H54 (cell line): ENCODE measurements at regions not wholly inside any gene's neighbourhood (a gene's known extent, or its start where the extent isn't known, plus 50 kb on each side); places are given as distances from the start of the nearest gene placed in this dataset.

ENCODE experiments used
- DNase-seq: peaks from one replicate; pipeline ENCODE4 v3.0.0; 2011; ENCODE audit warnings: low spot score, mixed read lengths; ENCODE audit not compliant: insufficient read length
- FAIRE-seq: peaks from 3 replicates; lab custom pipeline; 2011; peaks lifted over from hg19 to GRCh38; lab: Jason Lieb, UNC
- POLR2A ChIP-seq: IDR thresholded peaks from 2 replicates; pipeline ENCODE4 v1.6.1; 2011; ENCODE audit warnings: low read depth, mild to moderate bottlenecking, low read length

- FAIRE-seq, result no peak
- no peak for DNase-seq
- TF ChIP-seq POLR2A, result no peak
Observed at GRCh38 chr2:60331115-60331809, 222.2 kb downstream of the BCL11A start.

GRCh38 chr2:60329225-60329624, 224.2 kb downstream of the BCL11A start:
- no peak for TF ChIP-seq POLR2A
- no peak for DNase-seq
- FAIRE-seq, result no peak

GRCh38 chr2:60324536-60324935, 228.9 kb downstream of the BCL11A start:
- FAIRE-seq (no peak), DNase-seq (no peak)
- no peak for TF ChIP-seq POLR2A

GRCh38 chr2:60321816-60322215, 231.6 kb downstream of the BCL11A start:
- no peak for DNase-seq
- TF ChIP-seq POLR2A, result no peak
- FAIRE-seq, result no peak

- no peak for FAIRE-seq
Observed at GRCh38 chr2:60320724-60321123, 232.7 kb downstream of the BCL11A start.

GRCh38 chr2:60319031-60319547, 234.4 kb downstream of the BCL11A start:
- TF ChIP-seq POLR2A, result no peak
- FAIRE-seq (no peak), DNase-seq (no peak)

More at GRCh38 chr2:60320724-60321123, 232.7 kb downstream of the BCL11A start:
- no peak for TF ChIP-seq POLR2A
- no peak for DNase-seq

GRCh38 chr2:60318544-60318943, 234.9 kb downstream of the BCL11A start:
- no peak for TF ChIP-seq POLR2A
- no peak for DNase-seq
- FAIRE-seq, result no peak

- FAIRE-seq (no peak), DNase-seq (no peak)
- no peak for TF ChIP-seq POLR2A
Observed at GRCh38 chr2:60317844-60318243, 235.6 kb downstream of the BCL11A start.

- no peak for TF ChIP-seq POLR2A
- FAIRE-seq (no peak), DNase-seq (no peak)
Observed at GRCh38 chr2:60317034-60317386, 236.4 kb downstream of the BCL11A start.

GRCh38 chr2:60316381-60317033, 236.9 kb downstream of the BCL11A start:
- FAIRE-seq, result no peak
- no peak for DNase-seq
- no peak for TF ChIP-seq POLR2A

- no peak for TF ChIP-seq POLR2A
- FAIRE-seq (no peak), DNase-seq (no peak)
Observed at GRCh38 chr2:60313470-60314172, 239.8 kb downstream of the BCL11A start.

- DNase-seq (no peak), FAIRE-seq (no peak)
- no peak for TF ChIP-seq POLR2A
Observed at GRCh38 chr2:60312618-60313017, 240.8 kb downstream of the BCL11A start.

GRCh38 chr2:60311524-60311923, 241.9 kb downstream of the BCL11A start:
- TF ChIP-seq POLR2A, result no peak
- no peak for DNase-seq
- FAIRE-seq, result no peak
